ENCODE measurements at regions not wholly inside any gene's neighbourhood (a gene's known extent, or its start where the extent isn't known, plus 50 kb on each side); places are given as distances from the start of the nearest gene placed in this dataset.

GRCh38 chr5:4866131-4866659 lies 273.9 kb upstream of the ADAMTS16 start:
- DNase-seq = no peak

GRCh38 chr5:4866817-4867216 lies 273.3 kb upstream of the ADAMTS16 start:
- no peak for DNase-seq

DNA sequence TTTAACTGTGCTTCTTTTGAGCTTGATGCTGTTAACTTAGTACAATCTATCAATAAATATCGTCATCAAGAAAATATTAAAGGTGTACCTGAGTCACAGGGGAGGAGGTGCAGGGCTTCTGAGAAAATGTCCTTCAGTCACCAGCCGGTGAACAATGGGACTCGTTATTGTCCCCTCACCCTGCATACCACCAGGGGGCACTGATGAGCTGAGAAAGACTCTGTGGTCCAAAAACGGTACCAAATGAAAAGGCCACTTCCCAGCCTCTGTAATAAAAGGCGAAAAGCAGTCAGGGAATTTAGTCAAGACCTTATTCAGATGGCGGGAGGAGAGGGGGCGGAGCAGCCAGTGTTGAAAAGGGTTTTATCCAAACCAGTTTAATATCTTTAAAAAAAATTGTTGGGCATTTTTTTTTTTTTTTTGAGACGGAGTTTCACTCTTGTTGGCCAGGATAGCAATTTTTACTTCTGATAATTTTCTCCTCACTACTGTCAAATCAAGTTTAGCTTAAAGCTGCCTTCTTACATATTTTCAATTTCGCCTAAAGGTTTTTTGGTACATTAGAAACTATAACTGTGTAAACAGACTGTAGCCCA lies 271.9 kb upstream of the ADAMTS16 start:
- DNase-seq = peak; percentile 72

- DNase-seq = no peak
Measured at GRCh38 chr5:4873652-4874051, 266.5 kb upstream of the ADAMTS16 start.

GRCh38 chr5:4874097-4874496 lies 266.0 kb upstream of the ADAMTS16 start:
- DNase-seq = no peak

DNA sequence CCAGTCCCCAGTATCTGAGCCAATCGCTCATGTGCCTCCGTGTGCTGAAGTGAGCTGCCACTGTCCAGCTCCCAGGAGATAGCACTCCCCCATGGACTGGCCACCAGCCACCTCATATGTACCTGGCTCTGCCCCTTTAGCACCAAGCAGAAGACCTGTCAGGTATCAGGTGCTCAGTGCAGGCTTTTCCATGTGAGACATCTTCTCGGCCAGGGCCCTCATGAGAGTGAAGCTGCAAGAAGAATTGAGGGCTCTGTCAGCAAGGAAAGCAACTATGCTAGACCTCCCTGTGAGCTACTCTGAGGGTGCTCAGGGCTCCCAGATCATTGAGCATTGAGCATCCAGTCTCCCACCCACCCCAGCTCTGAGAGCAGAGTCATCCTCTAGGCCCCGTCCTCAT lies 264.2 kb upstream of the ADAMTS16 start:
- DNase-seq = no peak

DNA sequence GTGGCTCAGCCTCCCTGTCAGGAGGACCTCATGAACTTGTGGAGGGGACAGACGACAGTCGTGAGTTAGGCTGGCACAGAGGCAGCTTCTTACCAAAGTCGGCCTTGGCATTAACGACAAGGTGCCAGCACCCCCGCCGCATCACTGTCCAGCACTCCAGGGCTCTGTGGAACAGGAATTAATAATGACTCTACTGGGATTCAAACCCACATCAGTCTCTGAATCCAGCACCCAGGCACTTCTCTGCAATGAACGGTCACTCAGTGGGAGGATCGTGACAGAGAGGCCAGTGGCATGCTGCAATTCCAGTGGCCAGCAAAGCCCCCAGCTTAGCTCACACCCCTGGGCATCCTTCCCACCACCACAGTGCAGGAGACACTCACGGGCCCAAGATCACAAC lies 263.3 kb upstream of the ADAMTS16 start:
- DNase-seq = no peak

- no peak for DNase-seq
Measured at GRCh38 chr5:4877579-4877978, 262.6 kb upstream of the ADAMTS16 start.

DNA sequence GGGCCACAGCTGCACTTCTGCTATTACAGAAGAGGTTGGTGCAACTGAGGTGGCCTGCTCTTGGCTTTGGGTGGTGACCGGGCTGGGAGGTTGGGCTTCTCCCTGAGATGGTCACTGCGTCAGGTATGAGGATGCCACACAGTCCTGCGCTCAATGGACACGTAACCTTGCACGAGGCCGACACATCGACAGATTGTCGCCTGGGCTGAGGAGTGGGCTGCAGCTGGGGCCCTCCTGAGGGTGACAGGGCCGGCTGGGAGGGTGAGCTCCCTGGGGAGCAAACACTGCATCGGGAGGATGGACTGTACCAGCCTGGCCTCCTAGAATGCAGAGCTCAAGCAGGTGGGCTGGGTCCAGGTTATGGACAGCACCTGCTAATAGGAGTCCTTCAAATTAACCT lies 261.1 kb upstream of the ADAMTS16 start:
- DNase-seq = no peak

DNA sequence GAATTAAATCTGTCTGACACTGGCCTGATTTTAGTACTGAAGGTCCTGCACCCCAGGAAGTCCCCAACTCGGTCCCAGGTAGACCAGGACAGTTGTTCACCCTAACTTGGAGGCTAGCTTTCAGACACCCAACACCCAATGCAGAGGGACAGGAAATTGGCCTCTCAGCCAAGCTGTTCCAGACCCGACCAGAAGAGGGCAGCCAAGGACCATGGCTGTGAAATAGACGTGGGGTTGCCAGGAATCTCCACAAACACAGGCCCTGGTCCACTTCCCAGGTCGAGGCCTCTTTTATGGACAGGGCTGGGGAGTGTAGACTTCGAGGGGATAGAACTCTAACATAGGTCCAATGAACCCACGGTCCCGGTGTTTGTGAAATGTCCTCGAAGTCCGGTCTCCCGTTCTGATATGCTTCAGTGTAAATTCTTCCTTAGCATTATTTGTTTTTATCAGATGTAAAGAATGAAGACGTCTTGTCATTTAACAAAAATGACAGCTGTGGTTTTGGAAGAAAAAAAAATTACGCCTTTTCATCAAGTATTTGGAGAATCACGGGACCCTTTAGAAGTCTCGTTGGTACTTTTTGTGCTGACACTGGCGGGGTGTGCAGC lies 260.3 kb upstream of the ADAMTS16 start:
- peak; percentile 72 for DNase-seq

- no peak for DNase-seq
Measured at GRCh38 chr5:4880304-4880741, 259.8 kb upstream of the ADAMTS16 start.

DNA sequence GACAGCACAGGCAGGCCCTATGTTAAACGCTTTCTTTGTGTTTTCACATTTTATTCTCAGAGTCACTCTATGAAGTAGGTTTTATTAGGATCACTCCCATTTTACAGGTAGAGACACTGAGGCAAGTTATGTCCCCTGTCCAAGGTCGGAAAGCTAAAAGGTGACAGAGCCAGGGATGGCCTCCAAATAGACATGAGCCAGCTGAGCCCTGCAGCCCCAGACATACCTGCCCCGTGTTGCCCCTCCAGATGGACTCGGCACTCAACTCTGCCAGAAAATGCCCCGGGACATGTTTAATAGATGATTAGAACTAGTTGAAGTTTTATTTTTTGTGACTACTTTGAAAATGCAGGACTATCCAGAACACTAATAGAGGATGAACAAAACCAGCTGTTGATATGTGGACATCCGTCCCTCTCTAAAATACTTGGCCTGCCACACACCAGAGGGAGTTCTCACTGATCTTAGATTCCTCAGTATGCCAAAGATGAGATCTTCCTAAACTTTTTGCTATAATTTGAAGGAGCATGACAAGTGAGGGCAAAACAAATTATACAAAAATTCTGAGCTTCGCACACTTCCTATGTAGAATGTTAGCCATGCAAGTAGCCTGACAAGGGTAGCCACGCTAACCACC lies 258.6 kb upstream of the ADAMTS16 start:
- DNase-seq = no peak

DNA sequence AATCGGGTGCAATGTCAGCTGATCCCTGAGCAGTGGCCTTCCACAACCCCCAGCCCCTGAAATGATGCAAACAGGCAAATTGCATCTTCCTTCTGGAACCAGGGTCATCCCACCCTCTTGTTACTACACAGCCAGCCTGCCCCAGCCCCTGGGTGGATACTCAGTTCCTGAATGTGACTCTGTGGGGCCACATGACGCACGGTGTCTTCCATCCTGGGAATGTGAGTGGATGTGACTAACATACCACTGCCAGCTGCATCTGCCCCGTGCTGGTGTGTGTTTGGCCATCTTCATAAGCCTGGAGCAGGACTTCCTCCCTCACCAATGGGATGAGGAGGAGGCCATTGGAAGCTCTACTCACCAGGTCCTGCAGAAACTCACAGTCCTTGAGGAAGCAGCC lies 257.9 kb upstream of the ADAMTS16 start:
- no peak for DNase-seq

- no peak for DNase-seq
Measured at GRCh38 chr5:4883360-4883759, 256.8 kb upstream of the ADAMTS16 start.

DNA sequence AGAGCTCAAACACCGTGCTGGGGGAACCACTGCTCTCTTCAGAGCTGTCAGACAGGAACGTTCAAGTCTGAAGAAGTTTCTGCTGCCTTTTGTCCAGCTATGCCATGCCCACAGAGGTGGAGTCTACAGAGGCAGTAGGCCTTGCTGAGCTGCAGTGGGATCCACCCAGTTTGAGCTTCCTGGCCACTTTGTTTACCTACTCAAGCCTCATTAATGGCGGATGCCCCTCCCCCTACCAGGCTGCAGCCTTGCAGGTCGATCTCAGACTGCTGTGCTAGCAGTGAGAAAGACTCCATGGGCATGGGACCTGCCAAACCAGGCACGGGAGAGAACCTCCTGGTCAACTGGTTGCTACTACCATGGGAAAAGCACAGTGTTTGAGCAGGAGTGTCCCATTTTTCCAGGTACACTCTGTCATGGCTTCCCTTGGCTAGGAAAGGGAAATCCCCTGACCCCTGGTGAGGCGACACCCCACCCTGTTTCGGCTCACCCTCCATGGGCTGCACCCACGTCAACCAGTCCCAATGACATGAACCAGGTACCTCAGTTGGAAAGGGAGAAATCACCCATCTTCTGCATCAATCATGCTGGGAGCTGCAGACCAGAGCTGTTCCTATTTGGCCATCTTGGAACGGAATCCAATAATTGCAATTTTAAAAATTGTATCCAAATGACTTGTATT lies 246.9 kb upstream of the ADAMTS16 start:
- DNase-seq = no peak

DNA sequence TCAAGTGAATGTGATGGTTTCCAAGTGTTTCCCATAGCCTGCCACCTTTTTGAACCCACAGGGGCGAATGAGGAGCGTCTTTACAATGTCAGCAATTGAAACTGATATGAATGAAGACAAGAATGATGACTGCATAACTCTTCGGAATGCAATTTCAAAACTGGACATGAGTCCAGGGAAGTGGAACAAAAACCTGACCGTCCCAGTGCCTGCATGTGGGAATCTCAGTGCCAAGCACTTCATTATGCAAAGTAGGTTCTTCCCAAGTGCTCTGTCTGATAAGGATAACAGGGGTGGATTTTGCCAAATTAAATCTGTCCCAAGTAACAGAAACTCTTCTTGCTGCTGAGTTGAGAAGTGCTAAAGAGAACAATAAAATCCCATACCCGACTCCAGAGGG lies 243.8 kb upstream of the ADAMTS16 start:
- DNase-seq = no peak

GRCh38 chr5:4901305-4901811 lies 238.8 kb upstream of the ADAMTS16 start:
- no peak for DNase-seq

DNA sequence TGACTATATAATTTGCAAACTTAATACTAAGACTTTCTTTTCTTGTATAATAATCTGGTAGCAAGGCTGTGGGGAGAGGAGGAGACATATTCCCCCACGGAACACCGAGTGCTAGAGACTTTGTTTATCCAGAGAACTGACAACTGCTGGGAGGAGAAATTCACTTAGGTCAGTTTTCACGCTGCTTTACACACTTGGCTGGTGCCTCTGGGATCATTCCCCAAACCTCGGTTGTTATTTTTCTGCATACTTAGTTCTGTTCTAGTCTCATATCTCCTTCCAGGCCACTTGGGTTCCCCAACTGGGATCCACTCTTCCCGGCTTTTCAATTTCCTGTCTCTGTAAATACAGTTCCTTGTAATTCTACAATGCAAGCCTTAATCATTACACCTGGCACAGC lies 238.2 kb upstream of the ADAMTS16 start:
- no peak for DNase-seq

DNA sequence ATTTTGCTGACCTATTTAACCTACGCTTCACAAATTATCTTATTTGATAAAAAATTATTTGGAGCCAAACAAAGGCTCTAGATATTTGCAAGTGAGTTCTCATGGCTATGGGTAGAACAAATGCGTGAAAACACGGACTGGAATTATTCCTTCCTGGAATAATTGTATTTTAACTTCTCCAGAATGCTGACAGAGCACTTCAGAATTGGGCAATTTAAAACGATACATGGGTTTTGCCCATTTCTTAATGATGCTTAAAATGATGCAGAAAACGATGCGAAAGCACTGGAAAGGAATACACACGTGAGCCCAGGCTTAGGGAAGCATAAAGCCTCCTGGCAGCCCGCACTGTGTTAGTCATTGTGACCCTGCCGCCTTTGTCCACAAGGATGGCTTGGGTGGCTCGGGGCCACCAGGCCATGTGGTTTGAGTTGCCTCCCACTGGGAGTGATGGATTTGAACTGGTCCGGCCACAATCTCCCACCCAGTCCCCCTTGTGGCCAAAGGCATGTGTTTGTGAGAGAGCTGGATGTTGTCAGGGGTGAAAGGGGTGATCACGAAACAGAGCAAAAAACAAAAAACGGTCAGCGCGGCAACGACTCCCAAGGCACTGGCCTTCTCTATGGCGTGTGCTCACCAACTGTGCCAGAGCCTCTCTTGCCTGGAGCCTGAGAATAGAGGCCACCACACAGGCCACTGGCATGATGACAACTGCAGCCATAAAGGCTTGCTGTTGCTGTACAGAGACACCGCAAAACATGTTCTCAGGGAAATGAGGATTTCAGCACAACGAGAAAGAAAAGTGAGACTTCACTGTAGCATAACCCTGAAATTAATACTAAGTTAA lies 234.2 kb upstream of the ADAMTS16 start:
- no peak for DNase-seq

- DNase-seq = no peak
Measured at GRCh38 chr5:4906786-4907185, 233.3 kb upstream of the ADAMTS16 start.

DNA sequence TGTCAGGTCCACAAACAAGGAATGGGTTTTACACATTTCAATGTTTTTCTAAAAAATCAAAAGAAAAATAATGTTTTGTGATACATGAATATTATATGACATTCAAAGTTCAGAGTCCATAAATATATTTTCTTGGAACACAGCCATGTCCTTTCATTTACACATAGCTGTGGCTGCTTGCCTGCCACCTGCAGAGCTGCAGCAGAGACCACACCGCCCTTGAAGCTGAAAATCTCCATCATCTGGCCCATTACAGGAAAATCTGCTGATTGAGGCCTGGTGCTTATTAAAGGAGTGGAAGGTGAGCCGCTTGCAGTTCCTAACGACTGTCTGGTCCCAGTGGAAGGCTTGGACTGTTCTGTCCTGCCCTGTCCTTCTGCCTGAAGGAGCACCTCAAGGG lies 232.6 kb upstream of the ADAMTS16 start:
- DNase-seq = no peak

DNA sequence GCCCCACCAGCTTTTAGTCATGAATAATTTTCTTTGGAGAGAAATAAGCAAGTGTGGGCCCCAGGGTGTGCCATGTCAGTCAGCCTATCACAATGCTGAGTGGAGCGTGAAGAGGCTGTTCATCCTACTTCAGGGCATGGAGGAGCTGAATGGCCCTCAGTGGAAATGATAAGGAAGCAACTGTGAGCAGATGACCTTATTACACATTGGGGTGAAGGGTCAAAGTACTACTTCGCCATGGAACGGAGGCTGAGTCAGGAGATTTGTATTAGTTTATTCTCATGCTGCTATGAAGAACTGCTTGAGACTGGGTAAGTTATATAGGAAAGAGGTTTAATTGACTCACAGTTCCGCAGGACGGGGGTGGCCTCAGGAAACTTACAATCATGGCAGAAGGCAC lies 231.0 kb upstream of the ADAMTS16 start:
- DNase-seq = no peak

Data from NCI-H82 (cell line).